ENCODE measurements at regions not wholly inside any gene's neighbourhood (a gene's known extent, or its start where the extent isn't known, plus 50 kb on each side); places are given as distances from the start of the nearest gene placed in this dataset.

DNA sequence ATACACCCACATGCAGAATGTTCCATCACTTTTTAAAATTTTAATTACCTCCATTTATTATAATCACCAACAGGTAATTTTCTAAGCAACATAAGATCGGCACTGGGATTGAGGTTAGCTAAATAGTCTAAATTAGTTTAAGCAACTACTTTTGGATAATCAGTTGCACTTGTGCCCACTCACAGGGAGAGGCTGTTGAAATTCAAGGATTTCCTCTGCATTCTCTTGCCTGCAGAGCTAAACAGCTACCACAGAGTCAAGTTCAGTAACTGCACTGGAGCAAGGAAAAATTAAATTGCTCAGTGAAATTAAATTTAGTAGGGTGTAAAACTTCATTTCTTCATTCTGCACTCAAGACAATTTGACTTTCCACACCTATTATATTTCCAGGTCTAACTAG is 120.7 kb upstream of the CCDC28A start:
- H2AFZ ChIP-seq (ENCODE audit: low read depth, low read length) = no peak overlapping the region
- no peak overlapping the region for H3K27ac ChIP-seq (ENCODE audit: low read depth, low read length)
- FAIRE-seq = no peak
- H3K27ac Mint-ChIP-seq (ENCODE audit: unreplicated experiment) = no peak overlapping the region
- H3K79me2 ChIP-seq (ENCODE audit: insufficient read depth, low read length) = peaks cover 14% of the 10 kb centered on the region
- H3K9me3 ChIP-seq (ENCODE audit: insufficient read depth, low read depth, low read length) = no peaks in the 10 kb centered on the region
- H3K4me3 ChIP-seq (ENCODE audit: insufficient read depth, low read depth, low read length) = no peak overlapping the region
- no peaks in the 10 kb centered on the region for H3K27me3 Mint-ChIP-seq (ENCODE audit: low read depth, unreplicated experiment)
- no peaks in the 10 kb centered on the region for H3K9me3 Mint-ChIP-seq (ENCODE audit: unreplicated experiment)
- TF ChIP-seq EZH2 (IDR thresholded peaks at IDR 0.05; ENCODE audit: insufficient read depth, low read length) = no peak
- TF ChIP-seq CTCF (IDR thresholded peaks at IDR 0.05; ENCODE audit: insufficient read depth, low read depth, low read length) = no peak
- H3K9ac ChIP-seq (ENCODE audit: low read length) = no peak overlapping the region
- no peak overlapping the region for H3K4me3 Mint-ChIP-seq (ENCODE audit: unreplicated experiment)
- H3K36me3 Mint-ChIP-seq (ENCODE audit: low read depth, unreplicated experiment) = peaks cover 5% of the 10 kb centered on the region
- no peak overlapping the region for H3K4me2 ChIP-seq (ENCODE audit: low read length)
- no peaks in the 10 kb centered on the region for H3K36me3 ChIP-seq (ENCODE audit: insufficient read depth, low read length)
- peaks cover 20% of the 10 kb centered on the region for H3K4me1 ChIP-seq (ENCODE audit: insufficient read depth, low read length)
- H4K20me1 ChIP-seq (ENCODE audit: insufficient read depth, low read length) = no peaks in the 10 kb centered on the region
- no peak for DNase-seq (ENCODE audit: low read depth)
- peaks cover 8% of the 10 kb centered on the region for H3K4me1 Mint-ChIP-seq (ENCODE audit: low read depth, unreplicated experiment)
- H3K27me3 ChIP-seq (ENCODE audit: insufficient read depth, low read length) = no peaks in the 10 kb centered on the region

GRCh38 chr6:138653435-138653834 is 120.1 kb upstream of the CCDC28A start:
- no peaks in the 10 kb centered on the region for H3K27me3 Mint-ChIP-seq (ENCODE audit: low read depth, unreplicated experiment)
- Histone ChIP-seq H2AFZ (ENCODE audit: low read depth, low read length) (no peak overlapping the region), H3K36me3 (ENCODE audit: insufficient read depth, low read length) (no peaks in the 10 kb centered on the region), H3K9me3 (ENCODE audit: insufficient read depth, low read depth, low read length) (no peaks in the 10 kb centered on the region), H3K27me3 (ENCODE audit: insufficient read depth, low read length) (no peaks in the 10 kb centered on the region), H3K4me2 (ENCODE audit: low read length) (peak overlapping the region; percentile 56), H3K27ac (ENCODE audit: low read depth, low read length) (no peak overlapping the region), H3K9ac (ENCODE audit: low read length) (no peak overlapping the region), H3K79me2 (ENCODE audit: insufficient read depth, low read length) (peaks cover 12% of the 10 kb centered on the region), H4K20me1 (ENCODE audit: insufficient read depth, low read length) (no peaks in the 10 kb centered on the region), H3K4me3 (ENCODE audit: insufficient read depth, low read depth, low read length) (no peak overlapping the region), H3K4me1 (ENCODE audit: insufficient read depth, low read length) (peaks cover 20% of the 10 kb centered on the region)
- no peak for TF ChIP-seq EZH2 (IDR thresholded peaks at IDR 0.05; ENCODE audit: insufficient read depth, low read length)
- TF ChIP-seq CTCF (IDR thresholded peaks at IDR 0.05; ENCODE audit: insufficient read depth, low read depth, low read length) = no peak
- FAIRE-seq (no peak), DNase-seq (ENCODE audit: low read depth) (no peak)
- H3K9me3 Mint-ChIP-seq (ENCODE audit: unreplicated experiment) = no peaks in the 10 kb centered on the region
- H3K27ac Mint-ChIP-seq (ENCODE audit: unreplicated experiment) = no peak overlapping the region
- no peak overlapping the region for H3K4me3 Mint-ChIP-seq (ENCODE audit: unreplicated experiment)
- H3K36me3 Mint-ChIP-seq (ENCODE audit: low read depth, unreplicated experiment) = peaks cover 5% of the 10 kb centered on the region
- H3K4me1 Mint-ChIP-seq (ENCODE audit: low read depth, unreplicated experiment) = peaks cover 8% of the 10 kb centered on the region

- FAIRE-seq = peak; percentile 81
- DNase-seq (ENCODE audit: low read depth) = peak; percentile 57
- Histone ChIP-seq H3K9ac (ENCODE audit: low read length) (peak overlapping the region; percentile 25), H3K4me1 (ENCODE audit: insufficient read depth, low read length) (peaks cover 20% of the 10 kb centered on the region), H4K20me1 (ENCODE audit: insufficient read depth, low read length) (no peaks in the 10 kb centered on the region), H3K4me2 (ENCODE audit: low read length) (peak overlapping the region; percentile 78), H3K36me3 (ENCODE audit: insufficient read depth, low read length) (no peaks in the 10 kb centered on the region), H3K27me3 (ENCODE audit: insufficient read depth, low read length) (no peaks in the 10 kb centered on the region), H3K9me3 (ENCODE audit: insufficient read depth, low read depth, low read length) (no peaks in the 10 kb centered on the region), H3K4me3 (ENCODE audit: insufficient read depth, low read depth, low read length) (peak overlapping the region; percentile 35), H3K79me2 (ENCODE audit: insufficient read depth, low read length) (peaks cover 11% of the 10 kb centered on the region), H3K27ac (ENCODE audit: low read depth, low read length) (peak overlapping the region; percentile 37), H2AFZ (ENCODE audit: low read depth, low read length) (no peak overlapping the region)
- Mint-ChIP-seq H3K27me3 (ENCODE audit: low read depth, unreplicated experiment) (no peaks in the 10 kb centered on the region), H3K9me3 (ENCODE audit: unreplicated experiment) (no peaks in the 10 kb centered on the region), H3K4me1 (ENCODE audit: low read depth, unreplicated experiment) (peaks cover 8% of the 10 kb centered on the region), H3K27ac (ENCODE audit: unreplicated experiment) (no peak overlapping the region), H3K4me3 (ENCODE audit: unreplicated experiment) (no peak overlapping the region), H3K36me3 (ENCODE audit: low read depth, unreplicated experiment) (peaks cover 5% of the 10 kb centered on the region)
- TF ChIP-seq CTCF (IDR thresholded peaks at IDR 0.05; ENCODE audit: insufficient read depth, low read depth, low read length) = no peak
- no peak for TF ChIP-seq EZH2 (IDR thresholded peaks at IDR 0.05; ENCODE audit: insufficient read depth, low read length)
Measured at GRCh38 chr6:138654715-138655634, 118.6 kb upstream of the CCDC28A start.
